WTC11 (cell line): ENCODE measurements at regions not wholly inside any gene's neighbourhood (a gene's known extent, or its start where the extent isn't known, plus 50 kb on each side); places are given as distances from the start of the nearest gene placed in this dataset.

ENCODE experiments used
- ATAC-seq: fragments of 200-7000 bp; cut with Tn5 transposase; 2 replicates; pipeline ENCODE4 v1.10.0; 2021; ENCODE audit warnings: mild to moderate bottlenecking, moderate library complexity
- CTCF ChIA-PET: fragments of 300-600 bp; sonication (Branson Sonifier 250); formaldehyde crosslinking; loops from one replicate; lab custom pipeline; 2021; ENCODE audit warnings: antibody characterized with exemption; lab: Charles Lee
- POLR2A ChIA-PET: fragments of 350-600 bp; sonication (Branson Sonifier 250); formaldehyde crosslinking; loops from one replicate; lab custom pipeline; 2021; ENCODE audit warnings: antibody characterized with exemption; lab: Charles Lee
- DNase-seq: peaks from one replicate; pipeline ENCODE4 v3.0.0; 2021; ENCODE audit warnings: low spot score
- H3K27ac Mint-ChIP-seq: 2 replicates; pipeline ENCODE4 v1.8.0; 2021; ENCODE audit warnings: mixed read lengths
- H3K27me3 Mint-ChIP-seq: 2 replicates; pipeline ENCODE4 v1.8.0; 2021; ENCODE audit warnings: low read depth, mild to moderate bottlenecking, moderate library complexity, mixed read lengths
- H3K36me3 Mint-ChIP-seq: 2 replicates; pipeline ENCODE4 v1.8.0; 2021; ENCODE audit warnings: mixed read lengths
- H3K4me1 Mint-ChIP-seq: 2 replicates; pipeline ENCODE4 v1.8.0; 2022; ENCODE audit warnings: mixed read lengths
- H3K4me3 Mint-ChIP-seq: 2 replicates; pipeline ENCODE4 v1.8.0; 2021; ENCODE audit warnings: mild to moderate bottlenecking, moderate library complexity, mixed read lengths
- H3K9me3 Mint-ChIP-seq: 2 replicates; pipeline ENCODE4 v1.8.0; 2021; ENCODE audit warnings: mixed read lengths
- ATF2 ChIP-seq: sonication (generic); formaldehyde crosslinking; IDR thresholded peaks from 2 replicates; pipeline ENCODE4 v1.8.1; 2022; ENCODE audit warnings: low read depth, missing genetic modification reagents, borderline replicate concordance
- CBFB ChIP-seq: sonication (generic); formaldehyde crosslinking; IDR thresholded peaks from 2 replicates; pipeline ENCODE4 v1.8.1; 2022; ENCODE audit warnings: mild to moderate bottlenecking, low read depth, missing genetic modification reagents
- CREM ChIP-seq: sonication (generic); formaldehyde crosslinking; IDR thresholded peaks from 2 replicates; pipeline ENCODE4 v1.8.1; 2022; ENCODE audit warnings: mild to moderate bottlenecking, missing genetic modification reagents, moderate library complexity
- E2F4 ChIP-seq: sonication (generic); formaldehyde crosslinking; IDR thresholded peaks from 2 replicates; pipeline ENCODE4 v1.8.1; 2022; ENCODE audit warnings: low read depth, mild to moderate bottlenecking, moderate library complexity, missing genetic modification reagents, borderline replicate concordance
- ELF4 ChIP-seq: sonication (generic); formaldehyde crosslinking; IDR thresholded peaks from 2 replicates; pipeline ENCODE4 v1.8.1; 2022; ENCODE audit warnings: low read depth, mild to moderate bottlenecking, moderate library complexity, missing genetic modification reagents
- EMX1 ChIP-seq: fragments of 250-450 bp; sonication (Bioruptor Pico); IDR thresholded peaks from 2 replicates; pipeline ENCODE4 v1.8.0; 2021; ENCODE audit warnings: mild to moderate bottlenecking
- ERG ChIP-seq: fragments of 250-450 bp; sonication (Bioruptor Pico); IDR thresholded peaks from 2 replicates; pipeline ENCODE4 v1.8.0; 2021; ENCODE audit warnings: mild to moderate bottlenecking
- FOXP1 ChIP-seq: sonication (generic); formaldehyde crosslinking; IDR thresholded peaks from 2 replicates; pipeline ENCODE4 v1.8.0; 2022; ENCODE audit warnings: missing genetic modification reagents, mild to moderate bottlenecking, moderate library complexity, borderline replicate concordance
- GTF2I ChIP-seq: fragments of 250-450 bp; sonication (Bioruptor Pico); conservative IDR thresholded peaks from 2 replicates; pipeline ENCODE4 v1.4.0; 2021; ENCODE audit warnings: mild to moderate bottlenecking
- HMGA2 ChIP-seq: fragments of 250-450 bp; sonication (Bioruptor Pico); IDR thresholded peaks from 2 replicates; pipeline ENCODE4 v1.4.0; 2021; ENCODE audit warnings: mild to moderate bottlenecking, moderate library complexity
- MYBL2 ChIP-seq: sonication (generic); formaldehyde crosslinking; IDR thresholded peaks from 2 replicates; pipeline ENCODE4 v1.8.1; 2023; ENCODE audit warnings: mild to moderate bottlenecking, moderate library complexity, missing genetic modification reagents
- NR1H2 ChIP-seq: sonication (generic); formaldehyde crosslinking; IDR thresholded peaks from 2 replicates; pipeline ENCODE4 v1.9.0; 2021; ENCODE audit warnings: mild to moderate bottlenecking, moderate library complexity, missing genetic modification reagents
- PRDM15 ChIP-seq: sonication (generic); formaldehyde crosslinking; IDR thresholded peaks from 2 replicates; pipeline ENCODE4 v1.8.0; 2022; ENCODE audit warnings: missing genetic modification reagents
- PRRX2 ChIP-seq: fragments of 250-450 bp; sonication (Bioruptor Pico); IDR thresholded peaks from 2 replicates; pipeline ENCODE4 v1.8.0; 2021; ENCODE audit warnings: mild to moderate bottlenecking
- SP1 ChIP-seq: sonication (generic); formaldehyde crosslinking; conservative IDR thresholded peaks from 2 replicates; pipeline ENCODE4 v1.8.1; 2022; ENCODE audit warnings: missing genetic modification reagents
- TCF7 ChIP-seq: sonication (generic); formaldehyde crosslinking; IDR thresholded peaks from 2 replicates; pipeline ENCODE4 v1.8.0; 2022; ENCODE audit warnings: mild to moderate bottlenecking, low read depth, missing genetic modification reagents, moderate library complexity
- ZBTB21 ChIP-seq: sonication (generic); formaldehyde crosslinking; IDR thresholded peaks from 2 replicates; pipeline ENCODE4 v1.8.1; 2023; ENCODE audit warnings: mild to moderate bottlenecking, missing genetic modification reagents, borderline replicate concordance
- ZNF138 ChIP-seq: sonication (generic); formaldehyde crosslinking; conservative IDR thresholded peaks from 2 replicates; pipeline ENCODE4 v1.8.1; 2022; ENCODE audit warnings: mild to moderate bottlenecking, moderate library complexity, missing genetic modification reagents
- ZNF317 ChIP-seq: sonication (generic); formaldehyde crosslinking; IDR thresholded peaks from 2 replicates; pipeline ENCODE4 v1.8.1; 2023; ENCODE audit warnings: low read depth, mild to moderate bottlenecking, moderate library complexity, missing genetic modification reagents, borderline replicate concordance
- ZNF423 ChIP-seq: fragments of 250-450 bp; sonication (Bioruptor Pico); IDR thresholded peaks from 2 replicates; pipeline ENCODE4 v2.1.2; 2022; ENCODE audit warnings: mild to moderate bottlenecking, moderate library complexity
- ZNF671 ChIP-seq: fragments of 250-450 bp; sonication (Bioruptor Pico); IDR thresholded peaks from 2 replicates; pipeline ENCODE4 v1.8.0; 2021; ENCODE audit warnings: mild to moderate bottlenecking
- TF ChIP-seq, protein P1 (sequence below): fragments of 250-450 bp; sonication (Bioruptor Pico); IDR thresholded peaks from 2 replicates; pipeline ENCODE4 v1.9.0; 2021; ENCODE audit warnings: moderate library complexity, mild to moderate bottlenecking, inconsistent platforms, borderline replicate concordance

DNA sequence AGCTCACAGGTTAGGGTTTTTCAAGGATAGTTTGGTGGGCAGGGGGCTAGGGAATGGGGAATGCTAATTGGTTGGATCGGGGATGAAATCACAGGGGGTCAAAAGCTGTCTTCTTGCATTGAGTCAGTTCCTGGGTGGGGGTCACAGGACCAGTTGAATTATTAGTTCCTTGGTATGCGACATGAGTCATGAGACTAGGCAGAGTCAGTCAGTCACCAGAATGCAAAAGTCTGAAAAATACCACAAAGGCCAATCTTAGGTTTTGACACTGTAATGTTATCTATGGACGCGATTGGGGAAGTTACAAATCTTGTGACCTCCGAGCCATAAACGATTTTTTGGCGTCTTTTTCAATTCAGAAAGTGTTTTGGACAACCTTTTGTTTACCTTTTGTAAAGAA lies 101.2 kb downstream of the ZNF519 start:
- Mint-ChIP-seq H3K27ac (no peak overlapping the region), H3K9me3 (peaks cover 20% of the 10 kb centered on the region), H3K4me3 (no peak overlapping the region), H3K4me1 (peaks cover 19% of the 10 kb centered on the region), H3K27me3 (no peaks in the 10 kb centered on the region; the same call in 1 of the 2 replicates), H3K36me3 (peaks cover 4% of the 10 kb centered on the region; the same call in 1 of the 2 replicates)
- ChIA-PET POLR2A (no interaction called here), CTCF (no interaction called here)
- DNase-seq (no peak), ATAC-seq (no peak)
- TF ChIP-seq ERG (no peak), ELF4 (CRISPR knock-in tag) (no peak), TCF7 (CRISPR knock-in tag) (no peak), HMGA2 (no peak), PRRX2 (no peak), ZBTB21 (CRISPR knock-in tag) (no peak), CBFB (CRISPR knock-in tag) (no peak), ZNF138 (CRISPR knock-in tag) (no peak), ZNF671 (CRISPR knock-in tag) (no peak), NR1H2 (CRISPR knock-in tag) (no peak), PRDM15 (no peak), GTF2I (CRISPR knock-in tag) (no peak), E2F4 (CRISPR knock-in tag) (no peak), FOXP1 (no peak), ZNF423 (CRISPR knock-in tag) (no peak), ATF2 (no peak), MYBL2 (no peak), ZNF317 (CRISPR knock-in tag) (no peak)
- TF ChIP-seq, protein P1, sequence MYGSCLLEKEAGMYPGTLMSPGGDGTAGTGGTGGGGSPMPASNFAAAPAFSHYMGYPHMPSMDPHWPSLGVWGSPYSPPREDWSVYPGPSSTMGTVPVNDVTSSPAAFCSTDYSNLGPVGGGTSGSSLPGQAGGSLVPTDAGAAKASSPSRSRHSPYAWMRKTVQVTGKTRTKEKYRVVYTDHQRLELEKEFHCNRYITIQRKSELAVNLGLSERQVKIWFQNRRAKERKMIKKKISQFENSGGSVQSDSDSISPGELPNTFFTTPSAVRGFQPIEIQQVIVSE (CRISPR knock-in tag): no peak

DNA sequence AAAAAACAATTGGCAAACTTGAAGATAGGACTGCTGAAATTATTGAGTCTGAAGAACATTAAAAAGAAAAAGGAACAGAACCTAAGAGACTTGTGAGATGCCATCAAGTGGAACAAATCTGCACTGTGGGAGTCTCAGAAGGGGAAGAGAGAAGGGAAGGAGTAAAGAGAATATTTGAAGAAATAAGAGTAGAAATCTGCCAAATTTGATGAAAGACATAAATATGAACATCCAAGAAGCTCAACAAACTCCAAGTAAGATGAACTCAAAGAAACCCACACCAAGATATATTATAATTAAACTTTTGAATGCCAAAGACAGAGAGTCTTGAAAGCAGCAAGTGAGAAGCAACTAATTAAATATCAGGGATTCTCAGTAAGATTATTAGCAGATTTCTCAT lies 102.7 kb downstream of the ZNF519 start:
- H3K9me3 Mint-ChIP-seq: peaks cover 20% of the 10 kb centered on the region
- H3K36me3 Mint-ChIP-seq: peaks cover 4% of the 10 kb centered on the region; the same call in 1 of the 2 replicates
- no peaks in the 10 kb centered on the region; the same call in 1 of the 2 replicates for H3K27me3 Mint-ChIP-seq
- peaks cover 34% of the 10 kb centered on the region for H3K4me1 Mint-ChIP-seq
- ChIA-PET CTCF (no interaction called here), POLR2A (interaction anchor here (0.7 kb wide), 1 partner anchor 10 kb away, joined by 3 read pairs; no protein-coding TSS in a partner anchor)
- H3K27ac Mint-ChIP-seq: no peak overlapping the region
- DNase-seq (no peak), ATAC-seq (no peak)
- TF ChIP-seq CREM (CRISPR knock-in tag) (no peak), EMX1 (CRISPR knock-in tag) (no peak), SP1 (CRISPR knock-in tag) (no peak)
- no peak overlapping the region for H3K4me3 Mint-ChIP-seq
